GM12865 (cell line): ENCODE measurements at regions not wholly inside any gene's neighbourhood (a gene's known extent, or its start where the extent isn't known, plus 50 kb on each side); places are given as distances from the start of the nearest gene placed in this dataset.

ENCODE experiments used
- DNase-seq: peaks from one replicate; pipeline ENCODE4 v3.0.0; 2010; ENCODE audit warnings: low read depth
- H3K4me3 ChIP-seq: 2 replicates; pipeline ENCODE4 v1.5.1; 2011; ENCODE audit warnings: mild to moderate bottlenecking, low read depth, low read length, control low read depth
- CTCF ChIP-seq: IDR thresholded peaks from 2 replicates; pipeline ENCODE4 v1.5.1; 2011; ENCODE audit warnings: low read length, control low read depth, low read depth, inconsistent platforms; ENCODE audit not compliant: insufficient read depth; ENCODE audit errors: missing control alignments

- DNase-seq, result no peak
- H3K4me3 ChIP-seq, result no peak overlapping the region
- TF ChIP-seq CTCF, result no peak
These were observed 278.1 kb upstream of the ZEB2 start for GRCh38 chr2:144798034-144798433.

- H3K4me3 ChIP-seq, result no peak overlapping the region
- no peak for DNase-seq
- TF ChIP-seq CTCF, result no peak
These were observed 277.0 kb upstream of the ZEB2 start for GRCh38 chr2:144796936-144797335.

GRCh38 chr2:144796164-144796563 lies 276.2 kb upstream of the ZEB2 start:
- H3K4me3 ChIP-seq, result no peak overlapping the region
- DNase-seq, result no peak
- TF ChIP-seq CTCF, result no peak

GRCh38 chr2:144785253-144785652 lies 265.3 kb upstream of the ZEB2 start:
- TF ChIP-seq CTCF, result no peak
- DNase-seq, result no peak
- no peak overlapping the region for H3K4me3 ChIP-seq

GRCh38 chr2:144780983-144781382 lies 261.1 kb upstream of the ZEB2 start:
- TF ChIP-seq CTCF, result no peak
- no peak for DNase-seq
- no peak overlapping the region for H3K4me3 ChIP-seq

GRCh38 chr2:144776766-144777165 lies 256.8 kb upstream of the ZEB2 start:
- TF ChIP-seq CTCF, result no peak
- no peak for DNase-seq
- no peak overlapping the region for H3K4me3 ChIP-seq

GRCh38 chr2:144774809-144775208 lies 254.9 kb upstream of the ZEB2 start:
- TF ChIP-seq CTCF, result no peak
- H3K4me3 ChIP-seq, result no peak overlapping the region
- DNase-seq, result no peak
